OCI-LY7 (cell line): ENCODE measurements at regions not wholly inside any gene's neighbourhood (a gene's known extent, or its start where the extent isn't known, plus 50 kb on each side); places are given as distances from the start of the nearest gene placed in this dataset.

Experiments
- BruUV-seq: library from RNA; stranded (reverse); fragments of 400-500 nt; replicated peaks from 2 replicates; lab custom pipeline; 2021; lab: Mats Ljungman, UMichigan
- CTCF ChIA-PET: fragments of 300-600 bp; sonication (Branson Sonifier 250); formaldehyde crosslinking; loops from one replicate; lab custom pipeline; 2022; ENCODE audit warnings: antibody characterized with exemption; ENCODE audit not compliant: unreplicated experiment; lab: Charles Lee
- POLR2A ChIA-PET: fragments of 300-600 bp; sonication (Branson Sonifier 250); formaldehyde crosslinking; loops from one replicate; lab custom pipeline; 2022; ENCODE audit warnings: antibody characterized with exemption; lab: Charles Lee
- DNase-seq: peaks from one replicate; pipeline ENCODE4 v3.0.0-alpha.2; 2015; ENCODE audit warnings: low spot score
- H2AFZ ChIP-seq: fragments of 200-600 bp; sonication (generic), shearing (Covaris generic); 2 replicates; pipeline ENCODE4 v1.6.1; 2014; ENCODE audit warnings: mild to moderate bottlenecking, antibody characterized with exemption, low read length, moderate library complexity
- H3K27ac ChIP-seq: fragments of 200-600 bp; sonication (generic); 2 replicates; pipeline ENCODE4 v1.5.1; 2014; ENCODE audit warnings: mixed run types, low read depth, mild to moderate bottlenecking, moderate library complexity, low read length, inconsistent platforms; ENCODE audit not compliant: poor library complexity, severe bottlenecking
- H3K36me3 ChIP-seq: fragments of 200-600 bp; sonication (generic); 2 replicates; pipeline ENCODE4 v1.6.1; 2014; ENCODE audit warnings: mild to moderate bottlenecking, antibody characterized with exemption, low read length, moderate library complexity, mixed read lengths; ENCODE audit not compliant: insufficient read depth
- H3K4me1 ChIP-seq: fragments of 200-600 bp; sonication (generic); 2 replicates; pipeline ENCODE4 v1.5.1; 2014; ENCODE audit warnings: mild to moderate bottlenecking, low read length; ENCODE audit not compliant: insufficient read depth, poor library complexity, severe bottlenecking
- H3K4me2 ChIP-seq: fragments of 200-600 bp; sonication (generic); 2 replicates; pipeline ENCODE4 v1.6.1; 2014; ENCODE audit warnings: mild to moderate bottlenecking, low read length
- H3K4me3 ChIP-seq: fragments of 200-600 bp; sonication (generic); 2 replicates; pipeline ENCODE4 v1.5.1; 2014; ENCODE audit warnings: mild to moderate bottlenecking, low read depth, low read length; ENCODE audit not compliant: poor library complexity, severe bottlenecking
- H3K79me2 ChIP-seq: fragments of 200-600 bp; sonication (generic); 2 replicates; pipeline ENCODE4 v1.6.1; 2016; ENCODE audit warnings: low read depth, mild to moderate bottlenecking, low read length, moderate library complexity, mixed read lengths; ENCODE audit not compliant: insufficient read depth
- H3K9me2 ChIP-seq: fragments of 200-600 bp; sonication (generic); 2 replicates; pipeline ENCODE4 v1.6.1; 2016; ENCODE audit warnings: mild to moderate bottlenecking, low read length, mixed read lengths; ENCODE audit not compliant: insufficient read depth
- H3K9me3 ChIP-seq: fragments of 200-600 bp; sonication (generic); 2 replicates; pipeline ENCODE4 v1.6.1; 2014; ENCODE audit warnings: mild to moderate bottlenecking, mixed run types, low read length, mixed read lengths
- H4K20me1 ChIP-seq: fragments of 200-600 bp; sonication (generic); 2 replicates; pipeline ENCODE4 v1.6.1; 2014; ENCODE audit warnings: mild to moderate bottlenecking, antibody characterized with exemption, low read length, moderate library complexity, mixed read lengths; ENCODE audit not compliant: insufficient read depth
- CTCF ChIP-seq: fragments of 200-600 bp; sonication (generic); conservative IDR thresholded peaks from 2 replicates; pipeline ENCODE4 v1.5.1; 2014; ENCODE audit warnings: mild to moderate bottlenecking, antibody characterized with exemption, low read length, moderate library complexity, mixed read lengths
- EZH2phosphoT487 ChIP-seq: fragments of 200-600 bp; sonication (generic); IDR thresholded peaks from 2 replicates; pipeline ENCODE4 v1.6.1; 2018; ENCODE audit warnings: low read depth, borderline replicate concordance, mild to moderate bottlenecking, mixed run types, antibody characterized with exemption, low read length, moderate library complexity, mixed read lengths
- intact Hi-C: fragments of 100-400 bp; cut with micrococcal nuclease; formaldehyde crosslinking; loops from one replicate; pipeline ENCODE4 v1.10.0; 2022; ENCODE audit not compliant: unreplicated experiment

GRCh38 chr14:106346084-106346483 lies 819.7 kb downstream of the TMEM121 start:
- Histone ChIP-seq H3K36me3 (peaks cover 27% of the 10 kb centered on the region), H3K4me3 (no peak overlapping the region), H4K20me1 (no peaks in the 10 kb centered on the region), H3K9me2 (no peaks in the 10 kb centered on the region), H2AFZ (no peak overlapping the region), H3K27ac (no peak overlapping the region), H3K9me3 (no peaks in the 10 kb centered on the region), H3K4me2 (no peak overlapping the region), H3K79me2 (peaks cover 7% of the 10 kb centered on the region; the same call in 1 of the 2 replicates), H3K4me1 (peaks cover 52% of the 10 kb centered on the region)
- TF ChIP-seq CTCF (no peak), EZH2phosphoT487 (no peak)
- intact Hi-C loops: loop anchor here (5.0 kb wide), 1 partner anchor 39 kb away; no protein-coding TSS in a partner anchor
- ChIA-PET POLR2A (interaction anchor here (0.5 to 1.2 kb wide), 2 partner anchors 13 to 182 kb away, joined by 3 to 4 read pairs; no protein-coding TSS in a partner anchor), CTCF (no interaction called here)
- no peak for DNase-seq
- BruUV-seq: no TSS peak

DNA sequence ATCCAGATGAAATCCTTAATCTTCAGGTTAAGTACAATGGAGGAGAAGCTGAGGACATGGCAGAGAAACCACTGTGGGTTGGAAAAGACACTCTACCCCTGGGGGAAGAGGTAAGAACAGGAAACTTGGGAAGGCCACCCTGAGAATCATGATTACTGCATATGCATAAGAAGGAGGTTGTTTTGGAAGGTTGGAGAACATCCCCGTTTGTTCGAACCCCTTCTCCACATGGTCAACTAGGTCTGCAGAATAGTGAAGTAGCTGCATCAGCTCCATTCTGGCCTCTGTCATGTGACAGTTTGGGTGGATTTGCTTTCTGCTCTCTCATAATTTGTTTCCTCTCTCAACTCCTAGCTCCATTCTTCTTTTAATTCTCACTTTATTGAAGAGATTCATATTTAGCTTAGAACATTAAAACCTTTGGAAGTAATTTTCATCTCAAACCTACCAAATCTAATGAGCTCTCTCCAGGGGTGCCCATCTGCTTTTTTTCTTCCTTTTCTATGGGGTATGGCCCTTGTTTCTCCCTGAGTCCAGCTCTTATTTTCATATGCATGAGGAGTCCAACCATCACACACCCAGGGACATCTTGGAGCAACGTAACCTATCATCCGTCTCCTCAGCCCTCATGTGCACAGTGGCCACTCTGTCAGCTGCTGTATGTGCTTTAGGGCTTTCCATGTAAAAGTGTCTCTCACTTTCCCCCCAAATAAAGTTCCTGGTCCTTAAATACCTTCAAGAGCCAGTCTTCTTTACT lies 820.3 kb downstream of the TMEM121 start:
- Histone ChIP-seq H3K27ac (no peak overlapping the region), H3K4me3 (no peak overlapping the region), H2AFZ (no peak overlapping the region), H3K4me1 (peaks cover 56% of the 10 kb centered on the region), H4K20me1 (no peaks in the 10 kb centered on the region), H3K9me3 (no peaks in the 10 kb centered on the region), H3K79me2 (peaks cover 7% of the 10 kb centered on the region; the same call in 1 of the 2 replicates), H3K4me2 (peak overlapping the region; percentile 66), H3K9me2 (no peaks in the 10 kb centered on the region), H3K36me3 (peaks cover 27% of the 10 kb centered on the region)
- POLR2A ChIA-PET: interaction anchor here (0.6 to 1.2 kb wide), 3 partner anchors 13 to 67 kb away, joined by 3 to 4 read pairs (median 3); no protein-coding TSS in a partner anchor
- no TSS peak for BruUV-seq
- intact Hi-C loops: loop anchor here (5.0 kb wide), 1 partner anchor 39 kb away; no protein-coding TSS in a partner anchor
- TF ChIP-seq CTCF (no peak), EZH2phosphoT487 (no peak)
- CTCF ChIA-PET: no interaction called here
- DNase-seq: no peak
